Left ventricle myocardium inferior (tissue), 1 donor: ENCODE measurements at regions not wholly inside any gene's neighbourhood (a gene's known extent, or its start where the extent isn't known, plus 50 kb on each side); places are given as distances from the start of the nearest gene placed in this dataset.
A peak's percentile ranks its signal among the peaks of the same experiment; 100 is the strongest.

Source experiments
- DNase-seq: peaks from one replicate; pipeline ENCODE4 v3.0.0-alpha.2; 2020
- H3K27ac ChIP-seq: fragments of 200-600 bp; replicated peaks from 2 replicates; pipeline ENCODE4 v1.8.0; 2021
- H3K27me3 ChIP-seq: fragments of 200-600 bp; 2 replicates; pipeline ENCODE4 v1.8.0; 2021; ENCODE audit warnings: low read depth
- H3K36me3 ChIP-seq: fragments of 200-600 bp; 2 replicates; pipeline ENCODE4 v1.8.0; 2021
- H3K4me1 ChIP-seq: fragments of 200-600 bp; 2 replicates; pipeline ENCODE4 v1.8.0; 2021
- H3K4me3 ChIP-seq: fragments of 200-600 bp; 2 replicates; pipeline ENCODE4 v1.8.0; 2021; ENCODE audit warnings: mild to moderate bottlenecking, moderate library complexity
- H3K9me3 ChIP-seq: fragments of 200-600 bp; replicated peaks from 2 replicates; pipeline ENCODE4 v1.8.0; 2021
- intact Hi-C: fragments of 100-400 bp; cut with micrococcal nuclease; formaldehyde crosslinking; loops from one replicate; pipeline ENCODE4 v1.11.0; 2022
- TF ChIP-seq, protein P1 (sequence below): fragments of 200-600 bp; IDR thresholded peaks from 2 replicates; pipeline ENCODE4 v1.8.0; 2021; ENCODE audit warnings: antibody characterized with exemption, mild to moderate bottlenecking, borderline replicate concordance
- donor health status: DM: no; HTN: yes; CAD: no; lungs with severe emphysema.

DNA sequence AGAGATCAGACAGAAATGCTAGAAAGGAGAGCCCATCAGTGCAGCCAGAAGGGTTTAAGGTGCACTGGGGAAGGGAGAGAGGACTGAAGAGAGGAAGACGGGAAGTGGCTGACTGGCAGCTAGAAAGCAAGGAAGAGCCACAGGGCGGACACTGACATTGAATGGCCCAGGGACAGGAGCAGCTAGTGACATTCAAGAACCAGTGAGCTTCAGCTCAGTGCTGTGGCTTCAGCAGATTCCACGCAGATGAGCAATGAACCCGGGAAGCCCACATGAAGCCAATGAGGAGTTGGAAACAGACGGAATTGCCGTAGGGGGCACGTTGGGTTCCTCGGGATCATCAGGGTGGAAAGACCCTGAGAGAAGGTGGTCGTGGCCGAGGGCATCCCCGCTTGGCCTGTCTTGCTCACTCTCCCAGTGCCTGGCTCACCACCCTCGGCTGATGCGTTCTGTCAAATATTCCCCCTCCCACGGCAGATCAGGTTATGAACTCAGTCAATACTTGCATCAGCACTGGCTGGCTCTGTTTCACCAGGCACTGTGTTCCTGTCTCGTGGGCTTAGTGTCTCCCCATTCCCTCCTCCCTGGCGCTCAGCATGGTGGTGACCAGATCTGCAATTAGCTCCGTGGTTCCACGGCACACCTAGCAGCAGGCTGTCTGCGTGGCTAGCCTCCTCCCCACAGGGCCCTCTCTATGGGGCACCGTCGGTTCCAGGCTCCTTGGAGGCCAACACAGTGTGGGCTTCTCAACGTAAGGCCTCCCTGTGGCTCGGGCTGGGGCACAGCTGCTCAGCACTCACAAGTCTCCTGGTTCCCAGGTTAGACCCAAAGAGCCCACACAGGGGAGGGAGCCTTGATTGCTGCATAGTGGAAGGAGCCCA is 145.5 kb downstream of the TRIM29 start:
- TF ChIP-seq, protein P1, sequence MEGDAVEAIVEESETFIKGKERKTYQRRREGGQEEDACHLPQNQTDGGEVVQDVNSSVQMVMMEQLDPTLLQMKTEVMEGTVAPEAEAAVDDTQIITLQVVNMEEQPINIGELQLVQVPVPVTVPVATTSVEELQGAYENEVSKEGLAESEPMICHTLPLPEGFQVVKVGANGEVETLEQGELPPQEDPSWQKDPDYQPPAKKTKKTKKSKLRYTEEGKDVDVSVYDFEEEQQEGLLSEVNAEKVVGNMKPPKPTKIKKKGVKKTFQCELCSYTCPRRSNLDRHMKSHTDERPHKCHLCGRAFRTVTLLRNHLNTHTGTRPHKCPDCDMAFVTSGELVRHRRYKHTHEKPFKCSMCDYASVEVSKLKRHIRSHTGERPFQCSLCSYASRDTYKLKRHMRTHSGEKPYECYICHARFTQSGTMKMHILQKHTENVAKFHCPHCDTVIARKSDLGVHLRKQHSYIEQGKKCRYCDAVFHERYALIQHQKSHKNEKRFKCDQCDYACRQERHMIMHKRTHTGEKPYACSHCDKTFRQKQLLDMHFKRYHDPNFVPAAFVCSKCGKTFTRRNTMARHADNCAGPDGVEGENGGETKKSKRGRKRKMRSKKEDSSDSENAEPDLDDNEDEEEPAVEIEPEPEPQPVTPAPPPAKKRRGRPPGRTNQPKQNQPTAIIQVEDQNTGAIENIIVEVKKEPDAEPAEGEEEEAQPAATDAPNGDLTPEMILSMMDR = no peak
- intact Hi-C loops = no loop called here
- Histone ChIP-seq H3K36me3 (no peaks in the 10 kb centered on the region), H3K9me3 (no peaks in the 10 kb centered on the region), H3K27ac (no peak overlapping the region), H3K4me1 (peaks cover 20% of the 10 kb centered on the region), H3K27me3 (peaks cover 25% of the 10 kb centered on the region), H3K4me3 (no peak overlapping the region)
- no peak for DNase-seq

- H3K9me3 ChIP-seq = no peaks in the 10 kb centered on the region
- peaks cover 20% of the 10 kb centered on the region for H3K4me1 ChIP-seq
- H3K27me3 ChIP-seq = peaks cover 25% of the 10 kb centered on the region
- no peaks in the 10 kb centered on the region for H3K36me3 ChIP-seq
- intact Hi-C loops = no loop called here
- TF ChIP-seq, protein P1 = no peak
- no peak overlapping the region for H3K27ac ChIP-seq
- H3K4me3 ChIP-seq = no peak overlapping the region
- DNase-seq = no peak
Observed at GRCh38 chr11:119991669-119992068, 146.2 kb downstream of the TRIM29 start.

GRCh38 chr11:119991022-119991404 is 146.9 kb downstream of the TRIM29 start:
- DNase-seq = no peak
- H3K4me1 ChIP-seq = peaks cover 20% of the 10 kb centered on the region
- intact Hi-C loops = no loop called here
- no peaks in the 10 kb centered on the region for H3K9me3 ChIP-seq
- no peaks in the 10 kb centered on the region for H3K36me3 ChIP-seq
- H3K27ac ChIP-seq = no peak overlapping the region
- H3K4me3 ChIP-seq = no peak overlapping the region
- peaks cover 20% of the 10 kb centered on the region for H3K27me3 ChIP-seq
- TF ChIP-seq, protein P1 = no peak

DNA sequence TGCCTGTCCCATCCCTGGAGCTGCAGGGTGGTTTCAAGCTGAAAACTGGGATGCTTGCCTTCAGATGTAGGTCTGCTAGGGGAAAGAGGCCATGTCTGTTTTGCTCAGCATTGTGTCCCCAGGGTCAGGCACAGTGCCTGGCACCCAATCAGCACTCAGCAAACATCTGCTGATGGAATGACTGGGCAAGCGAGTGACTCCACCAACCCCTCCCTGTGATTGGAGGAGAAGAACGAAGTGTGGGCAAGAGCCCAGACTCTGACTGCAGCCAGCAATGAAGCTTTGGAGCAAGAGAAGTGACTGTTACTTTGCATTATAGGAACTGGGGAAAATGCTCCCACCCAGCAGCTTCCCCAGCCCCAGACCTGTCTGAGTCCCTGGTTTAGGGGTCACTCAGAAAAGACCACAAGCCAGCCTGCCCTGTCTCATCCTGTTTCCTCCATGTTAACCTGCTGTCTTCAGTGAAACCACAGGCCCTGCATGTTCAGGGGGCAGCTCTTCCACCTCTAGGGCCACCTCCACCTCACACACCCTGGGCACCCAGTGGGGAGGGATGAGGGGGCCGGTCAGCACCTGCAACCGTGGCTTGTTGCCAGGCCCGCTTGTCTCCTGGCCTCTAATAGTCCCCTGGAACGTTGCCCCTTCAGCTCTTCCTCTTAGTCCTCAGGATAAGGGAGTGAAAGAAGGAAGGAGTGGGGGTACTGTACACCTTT is 147.4 kb downstream of the TRIM29 start:
- peaks cover 15% of the 10 kb centered on the region for H3K27me3 ChIP-seq
- no peaks in the 10 kb centered on the region for H3K36me3 ChIP-seq
- intact Hi-C loops = no loop called here
- H3K27ac ChIP-seq = peak overlapping the region; percentile 6
- peaks cover 20% of the 10 kb centered on the region for H3K4me1 ChIP-seq
- no peaks in the 10 kb centered on the region for H3K9me3 ChIP-seq
- no peak overlapping the region for H3K4me3 ChIP-seq
- DNase-seq = peak; percentile 58
- TF ChIP-seq, protein P1 = no peak

- H3K4me1 ChIP-seq = peaks cover 20% of the 10 kb centered on the region
- H3K9me3 ChIP-seq = no peaks in the 10 kb centered on the region
- no peak overlapping the region for H3K4me3 ChIP-seq
- intact Hi-C loops = no loop called here
- DNase-seq = no peak
- peak overlapping the region; percentile 6 for H3K27ac ChIP-seq
- H3K36me3 ChIP-seq = no peaks in the 10 kb centered on the region
- H3K27me3 ChIP-seq = peaks cover 10% of the 10 kb centered on the region
- TF ChIP-seq, protein P1 = no peak
Observed at GRCh38 chr11:119989159-119989821, 148.6 kb downstream of the TRIM29 start.
